NT2/D1 (cell line): ENCODE measurements at regions not wholly inside any gene's neighbourhood (a gene's known extent, or its start where the extent isn't known, plus 50 kb on each side); places are given as distances from the start of the nearest gene placed in this dataset.

ENCODE experiments used
- YY1 ChIP-seq: IDR thresholded peaks from 2 replicates; pipeline ENCODE4 v1.6.1; 2011; ENCODE audit not compliant: insufficient read length, insufficient read depth
- ZNF274 ChIP-seq: IDR thresholded peaks from 2 replicates; pipeline ENCODE4 v1.6.1; 2011; ENCODE audit warnings: mild to moderate bottlenecking, low read depth, low read length

- TF ChIP-seq ZNF274, result no peak
- TF ChIP-seq YY1, result no peak
Observed at GRCh38 chr16:66154801-66155200, 211.7 kb upstream of the CDH5 start.
